GM19397 (cell line): ENCODE measurements at regions not wholly inside any gene's neighbourhood (a gene's known extent, or its start where the extent isn't known, plus 50 kb on each side); places are given as distances from the start of the nearest gene placed in this dataset.
A peak's percentile ranks its signal among the peaks of the same experiment; 100 is the strongest.

Experiments
- ATAC-seq: cut with Tn5 transposase; IDR thresholded peaks from one replicate; pipeline ENCODE4 v1.9.1; 2021; ENCODE audit warnings: mild to moderate bottlenecking, moderate library complexity; ENCODE audit not compliant: unreplicated experiment

- ATAC-seq, result no peak
These were observed 189.5 kb downstream of the TTC8 start for GRCh38 chr14:89013698-89014568.

DNA sequence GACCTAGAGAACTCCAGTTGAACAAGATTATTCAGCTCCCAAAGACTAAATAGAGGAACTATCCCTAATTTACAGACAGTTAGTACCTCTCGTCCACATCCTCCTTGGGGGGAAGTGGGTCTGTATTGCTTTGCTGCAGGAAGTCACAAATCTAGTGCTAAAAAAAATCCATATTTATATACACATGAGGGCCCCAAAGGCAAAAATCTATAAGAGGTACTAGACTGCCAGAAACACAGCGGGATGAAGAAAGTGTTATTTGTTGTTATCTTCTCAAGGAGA is 190.1 kb downstream of the TTC8 start:
- ATAC-seq, result no peak

GRCh38 chr14:89015016-89015415 is 190.6 kb downstream of the TTC8 start:
- ATAC-seq, result no peak

DNA sequence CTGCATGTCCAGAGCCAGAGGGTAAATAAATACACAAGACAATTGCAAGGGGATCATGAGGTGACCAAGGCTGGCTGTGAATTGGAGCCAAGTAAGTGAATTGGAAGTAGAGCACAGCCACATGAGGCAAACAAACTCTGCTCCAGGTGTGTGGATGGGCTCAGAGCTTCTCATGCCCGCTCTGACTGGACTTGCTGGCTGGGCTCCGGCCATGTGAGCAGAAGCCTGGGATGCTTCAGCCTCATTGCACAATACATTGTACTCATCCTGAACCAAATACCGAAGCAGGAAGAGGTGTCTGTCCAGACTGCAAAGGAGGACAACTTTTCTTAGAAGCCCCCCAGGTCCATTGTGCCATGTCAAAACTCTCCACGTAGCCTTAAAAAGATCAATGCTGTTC is 193.0 kb downstream of the TTC8 start:
- no peak for ATAC-seq

DNA sequence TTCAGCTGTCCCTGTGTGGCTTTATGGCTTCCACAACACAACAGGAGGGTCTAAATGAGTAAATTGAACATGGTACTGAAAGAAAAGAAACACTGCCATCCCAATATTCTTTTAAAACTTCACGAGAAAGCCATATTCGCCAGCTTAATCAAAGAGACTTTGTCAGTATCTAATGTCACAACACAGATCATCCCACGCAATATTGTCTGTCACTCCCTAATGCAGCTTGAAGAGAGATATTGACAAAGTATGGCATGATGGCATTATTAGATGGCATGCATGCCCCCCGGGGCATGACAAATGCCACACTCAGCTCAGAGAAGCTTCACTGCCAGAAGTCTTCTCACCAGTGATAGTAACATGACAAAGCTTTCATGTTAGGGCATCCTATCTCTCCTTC is 197.8 kb downstream of the TTC8 start:
- no peak for ATAC-seq

DNA sequence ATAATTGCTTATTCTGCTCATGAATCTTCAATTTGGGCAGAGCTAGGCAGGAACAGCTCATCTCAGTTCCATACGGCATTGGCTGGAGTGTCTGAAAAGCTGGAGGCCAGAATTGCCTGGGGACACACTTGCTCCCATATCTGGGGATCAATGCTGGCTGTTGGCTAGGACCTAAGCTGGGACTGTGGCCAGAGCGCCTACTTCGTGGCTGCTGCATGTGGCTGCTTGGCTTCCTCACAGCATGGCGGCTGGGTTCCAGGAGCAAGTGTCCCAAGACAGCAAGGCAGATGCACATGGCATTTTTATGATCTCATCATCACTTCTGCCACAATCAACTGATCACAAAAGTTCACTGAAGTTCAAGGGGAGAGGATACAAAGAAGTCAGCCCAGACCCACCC is 200.2 kb downstream of the TTC8 start:
- ATAC-seq, result no peak

- no peak for ATAC-seq
These were observed 201.2 kb downstream of the TTC8 start for GRCh38 chr14:89025561-89026236.

DNA sequence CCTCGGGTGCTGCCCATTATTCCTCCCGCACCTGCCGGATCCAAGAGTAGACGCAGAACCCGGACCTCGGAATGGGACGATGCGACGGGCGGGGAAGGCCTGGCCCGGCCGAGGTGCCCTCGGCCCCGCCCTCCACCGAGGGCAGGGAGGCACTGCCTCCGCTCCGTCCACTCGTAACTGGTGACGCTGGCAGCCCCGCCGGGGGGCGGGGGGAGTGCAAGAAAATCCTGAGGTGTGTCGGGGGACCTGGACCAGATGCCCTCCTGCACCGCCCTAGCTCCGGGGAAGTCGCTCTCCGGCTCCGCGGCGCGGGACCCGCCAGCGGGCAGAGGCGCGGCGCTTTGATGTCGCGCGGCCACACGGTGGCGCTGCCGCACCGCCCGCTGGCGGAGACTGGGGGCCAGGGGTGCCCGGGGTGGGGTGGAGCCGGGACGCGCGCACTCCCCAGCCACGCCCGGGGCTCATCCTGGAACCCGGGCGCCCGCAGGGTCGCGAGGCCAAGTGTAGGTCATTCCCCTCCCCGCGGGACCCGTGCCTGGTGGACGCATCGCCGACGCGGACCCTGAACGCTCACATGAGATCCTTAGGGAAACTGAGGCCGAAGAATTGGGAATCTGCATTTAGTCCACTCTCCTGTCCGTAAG is 202.8 kb downstream of the TTC8 start:
- peak; percentile 92 for ATAC-seq

DNA sequence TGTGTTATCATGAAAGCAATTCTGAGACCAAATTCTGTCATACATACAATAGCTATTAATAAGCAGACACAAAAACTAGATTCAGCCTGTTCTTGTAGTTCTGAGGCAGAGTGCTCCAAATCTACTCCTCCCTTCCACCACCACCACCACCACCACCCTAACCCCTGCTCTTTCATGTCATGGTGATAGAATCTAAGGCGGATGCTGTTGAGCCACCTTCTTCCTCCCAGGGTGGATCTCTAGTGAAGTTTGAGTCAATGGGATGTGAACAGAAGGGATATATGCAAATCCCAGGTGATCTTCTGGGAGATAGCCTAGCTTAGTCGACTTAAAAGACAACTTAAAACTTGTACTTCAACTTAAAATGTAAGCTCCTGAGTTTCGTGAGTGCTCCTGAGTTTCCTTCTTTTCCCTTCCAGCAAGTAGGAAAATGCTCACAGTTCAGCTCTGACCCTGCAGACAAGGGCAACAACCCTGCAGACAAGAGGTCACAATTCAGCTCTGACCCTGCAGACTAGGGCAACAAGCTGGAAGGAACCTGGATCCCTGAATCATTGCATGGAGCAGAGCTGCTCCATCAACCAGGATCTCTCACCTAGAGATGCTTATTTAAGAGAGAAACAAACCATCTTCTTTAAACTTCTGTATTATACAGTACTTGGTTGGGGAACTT is 204.1 kb downstream of the TTC8 start:
- ATAC-seq, result no peak

DNA sequence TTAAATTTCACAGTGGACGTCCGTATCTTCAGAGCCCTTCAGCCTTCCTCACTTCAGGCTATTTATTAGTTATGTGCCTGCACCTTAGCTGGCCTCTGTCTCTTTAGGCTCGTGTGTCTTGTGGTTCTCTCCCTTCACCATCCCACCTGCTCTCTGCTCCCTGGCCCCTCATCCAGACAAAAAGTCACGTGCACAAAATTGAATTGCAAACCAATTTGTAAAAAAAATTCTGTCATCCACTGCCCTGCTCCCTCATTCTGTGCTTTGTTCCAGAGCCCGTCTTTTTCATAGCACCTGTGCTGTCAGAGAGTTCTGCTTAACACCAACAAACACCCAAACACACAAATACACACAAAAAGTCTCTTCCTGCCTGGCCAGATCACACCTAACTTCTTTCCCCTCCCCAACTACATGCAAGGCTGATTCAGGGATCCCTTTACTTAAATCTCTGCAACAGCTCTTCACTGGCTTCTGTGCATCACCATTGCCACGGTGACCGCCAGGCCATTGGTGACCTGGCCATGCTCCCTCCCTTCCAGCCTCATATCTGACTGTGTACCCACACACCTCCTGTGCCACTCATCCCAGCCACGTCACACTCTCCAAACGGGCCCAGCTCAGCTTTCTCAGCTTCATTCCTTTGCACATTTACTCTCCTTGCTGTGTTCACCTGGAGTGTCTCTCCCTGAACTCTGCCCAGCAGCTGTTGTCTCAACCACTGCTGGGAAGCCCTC is 205.7 kb downstream of the TTC8 start:
- ATAC-seq, result no peak

- no peak for ATAC-seq
These were observed 206.5 kb downstream of the TTC8 start for GRCh38 chr14:89030921-89031320.

GRCh38 chr14:89032086-89032649 is 207.7 kb downstream of the TTC8 start:
- no peak for ATAC-seq

DNA sequence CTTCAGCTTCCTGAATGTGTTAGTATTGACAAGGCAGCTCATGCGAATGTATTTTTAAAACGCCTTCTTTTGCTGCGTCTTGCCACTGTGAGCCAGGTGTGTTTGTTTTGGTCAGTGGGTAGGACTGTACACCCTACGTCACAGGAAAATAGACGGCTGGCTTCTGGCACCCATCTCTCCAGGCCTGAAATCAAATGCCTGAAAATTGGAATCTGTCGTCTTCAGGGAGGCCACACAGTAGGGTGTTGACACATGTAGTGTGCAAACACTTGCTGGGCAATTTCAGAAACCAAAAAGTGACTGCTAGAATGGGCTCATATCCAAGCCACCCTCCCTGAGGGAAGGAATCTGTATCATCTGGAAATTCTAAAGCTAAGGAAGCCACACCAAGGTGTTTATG is 209.3 kb downstream of the TTC8 start:
- no peak for ATAC-seq

- no peak for ATAC-seq
These were observed 211.9 kb downstream of the TTC8 start for GRCh38 chr14:89036371-89036770.

DNA sequence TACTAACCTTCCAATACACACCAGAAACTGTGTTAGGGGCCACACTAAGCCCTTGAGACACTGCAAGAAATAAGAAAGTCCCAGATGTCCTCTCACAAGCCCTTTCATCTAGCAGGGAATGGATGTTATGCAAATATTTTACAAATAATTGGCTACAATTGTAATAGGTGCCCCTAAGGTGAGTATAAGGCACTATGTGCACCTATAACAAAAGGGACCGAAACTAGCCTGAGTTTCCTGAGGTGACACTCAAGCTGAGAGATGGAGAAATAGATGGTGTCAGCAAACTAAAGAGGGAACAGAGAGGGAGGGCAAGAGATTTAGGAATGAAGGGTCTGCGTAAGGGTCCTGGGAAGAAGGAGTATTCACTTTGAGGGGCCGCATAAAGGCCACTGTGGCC is 212.6 kb downstream of the TTC8 start:
- ATAC-seq, result no peak

DNA sequence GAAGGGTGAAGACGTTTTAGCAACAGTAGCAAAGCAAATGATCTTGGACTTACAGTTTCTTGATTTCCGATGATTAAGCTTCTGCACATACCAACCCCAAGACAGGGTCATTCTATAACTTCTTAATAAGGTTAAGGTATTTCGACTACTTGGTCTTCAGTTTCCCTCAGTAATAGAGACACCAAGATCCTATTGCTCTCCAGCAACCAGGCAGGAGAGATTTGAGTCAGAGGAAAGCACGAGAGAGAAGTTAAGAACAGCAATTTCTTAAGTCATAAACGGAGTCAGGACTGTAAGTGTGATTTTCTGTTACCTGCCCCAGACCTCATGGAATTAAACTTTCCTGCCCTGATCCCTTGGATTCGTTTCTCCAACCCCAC is 215.6 kb downstream of the TTC8 start:
- ATAC-seq, result no peak

DNA sequence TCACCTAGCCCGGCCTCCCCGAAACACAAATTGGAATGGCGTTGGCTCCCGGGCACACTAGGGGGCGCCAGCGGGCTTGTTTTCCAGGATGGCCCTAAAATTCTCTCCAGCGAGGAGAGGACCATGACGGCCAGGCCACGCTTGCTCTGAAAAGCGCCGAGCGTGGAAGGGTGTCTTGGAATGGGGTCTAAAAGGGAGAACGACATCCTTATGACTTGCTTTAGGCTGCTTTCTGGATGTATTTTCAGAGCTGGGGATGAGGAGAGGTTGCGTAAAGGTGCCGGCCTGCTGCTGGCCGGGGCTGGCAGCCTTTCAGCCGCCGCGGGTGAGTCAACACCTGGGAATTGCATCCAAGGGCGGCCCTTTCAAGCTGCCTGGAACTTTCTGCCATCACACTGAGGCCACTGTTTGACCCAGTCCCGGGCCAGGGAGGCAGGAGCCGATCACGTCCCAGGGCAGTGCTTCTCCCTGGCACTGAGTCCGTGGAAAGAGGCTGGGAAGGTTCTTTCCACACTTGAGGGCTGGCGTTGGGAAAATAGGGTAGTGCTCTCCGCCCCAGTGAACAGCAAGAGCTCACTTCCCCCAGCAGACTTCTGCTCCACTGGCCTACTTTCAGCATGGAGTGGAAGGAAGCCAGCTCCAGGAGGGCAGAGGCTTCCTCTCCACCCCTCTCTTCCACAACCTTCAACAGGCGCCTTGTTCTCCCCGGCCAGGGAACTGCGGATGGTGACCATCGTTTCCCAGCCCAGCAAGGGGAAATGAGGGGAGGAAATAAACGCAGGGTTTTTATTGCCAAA is 216.2 kb downstream of the TTC8 start:
- ATAC-seq, result peak; percentile 69

DNA sequence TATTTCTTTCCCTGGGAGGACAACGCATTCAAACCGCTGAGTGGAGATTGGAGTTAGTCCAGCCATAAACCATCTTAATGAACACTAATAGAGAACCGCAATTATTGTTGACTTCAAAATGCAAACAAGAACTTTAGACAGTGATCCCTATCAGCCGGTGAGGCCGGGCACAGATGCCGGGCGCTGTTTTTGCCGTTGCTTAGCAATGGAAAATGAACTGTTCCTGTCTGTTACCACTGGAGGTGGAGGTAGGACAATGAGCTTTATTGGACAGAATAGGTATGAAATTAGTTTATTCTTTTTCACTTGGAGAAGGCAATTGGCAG is 216.8 kb downstream of the TTC8 start:
- ATAC-seq, result no peak

DNA sequence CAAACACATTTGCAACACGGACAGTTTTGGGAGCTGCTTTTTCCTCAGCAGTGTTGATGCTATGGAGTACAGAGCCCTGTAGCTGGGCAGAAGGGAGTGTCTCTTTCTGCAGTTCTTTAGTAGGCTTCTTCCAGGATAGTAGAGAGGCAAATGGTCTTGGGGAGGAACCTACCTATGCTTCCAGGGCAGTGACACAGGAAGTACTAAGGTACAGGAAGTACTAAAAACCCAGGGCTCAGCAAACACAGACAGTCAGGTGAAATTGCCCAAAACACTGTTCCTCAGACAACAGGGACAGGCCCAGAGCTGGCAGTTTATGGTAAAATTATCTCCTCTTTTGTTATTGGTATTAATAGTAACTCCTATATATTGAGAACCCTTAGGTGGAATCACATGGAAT is 217.6 kb downstream of the TTC8 start:
- ATAC-seq, result no peak

DNA sequence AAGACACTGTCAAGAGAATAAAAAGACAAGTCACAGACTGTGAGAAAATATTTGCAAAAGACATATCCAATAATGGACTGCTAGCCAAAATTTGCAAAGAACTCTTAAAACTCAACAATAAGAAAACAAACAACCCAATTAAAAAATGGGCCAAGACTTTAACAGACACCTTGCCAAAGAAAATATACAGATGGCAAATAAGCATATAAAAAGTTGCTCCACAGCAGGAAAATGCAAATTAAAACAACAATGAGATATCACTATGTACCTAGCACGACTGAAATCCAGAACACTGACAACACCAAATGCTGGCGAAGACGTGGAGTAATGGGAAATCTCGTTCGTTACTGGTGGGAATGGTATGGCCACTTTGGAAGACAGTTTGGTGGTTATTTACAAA is 228.9 kb downstream of the TTC8 start:
- ATAC-seq, result no peak
